GM13977 (cell line): ENCODE measurements at regions not wholly inside any gene's neighbourhood (a gene's known extent, or its start where the extent isn't known, plus 50 kb on each side); places are given as distances from the start of the nearest gene placed in this dataset.

ENCODE experiments used
- DNase-seq: peaks from one replicate; pipeline ENCODE4 v3.0.0; 2012; ENCODE audit warnings: low spot score
- in situ Hi-C: fragments of 300-500 bp; cut with MboI; formaldehyde crosslinking; loops from one replicate; pipeline ENCODE4 v1.12.0; 2022; ENCODE audit warnings: low sequenced_read_pairs, low pct_unique_long_range_greater_than_20kb, mixed read lengths, inconsistent platforms; ENCODE audit not compliant: unreplicated experiment
- TF ChIP-seq, protein P1 (sequence below): IDR thresholded peaks from 2 replicates; pipeline ENCODE4 v1.5.1; 2012; ENCODE audit warnings: mild to moderate bottlenecking, control low read depth; ENCODE audit not compliant: insufficient read depth; ENCODE audit errors: extremely low read depth, missing control alignments

DNA sequence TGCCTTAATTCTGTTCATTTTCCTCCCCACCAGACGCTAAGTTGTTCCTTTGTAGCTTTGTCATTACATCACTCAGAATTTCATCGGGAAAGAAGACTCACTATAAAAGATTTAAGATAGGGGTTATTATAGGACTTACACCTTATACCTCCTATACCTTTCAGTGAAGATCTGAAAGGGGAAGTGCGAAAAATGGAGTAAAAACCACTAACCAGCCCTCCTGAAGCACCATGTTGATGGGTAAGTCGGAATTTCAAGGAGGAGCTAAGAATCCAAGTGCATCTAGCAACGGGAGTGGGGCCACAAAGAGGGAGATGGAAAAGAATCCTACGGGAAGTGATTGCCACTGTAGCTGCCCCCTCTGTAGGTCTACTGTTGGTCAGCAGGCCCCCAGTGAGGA is 119.1 kb upstream of the H2AZ1 start:
- TF ChIP-seq, protein P1, sequence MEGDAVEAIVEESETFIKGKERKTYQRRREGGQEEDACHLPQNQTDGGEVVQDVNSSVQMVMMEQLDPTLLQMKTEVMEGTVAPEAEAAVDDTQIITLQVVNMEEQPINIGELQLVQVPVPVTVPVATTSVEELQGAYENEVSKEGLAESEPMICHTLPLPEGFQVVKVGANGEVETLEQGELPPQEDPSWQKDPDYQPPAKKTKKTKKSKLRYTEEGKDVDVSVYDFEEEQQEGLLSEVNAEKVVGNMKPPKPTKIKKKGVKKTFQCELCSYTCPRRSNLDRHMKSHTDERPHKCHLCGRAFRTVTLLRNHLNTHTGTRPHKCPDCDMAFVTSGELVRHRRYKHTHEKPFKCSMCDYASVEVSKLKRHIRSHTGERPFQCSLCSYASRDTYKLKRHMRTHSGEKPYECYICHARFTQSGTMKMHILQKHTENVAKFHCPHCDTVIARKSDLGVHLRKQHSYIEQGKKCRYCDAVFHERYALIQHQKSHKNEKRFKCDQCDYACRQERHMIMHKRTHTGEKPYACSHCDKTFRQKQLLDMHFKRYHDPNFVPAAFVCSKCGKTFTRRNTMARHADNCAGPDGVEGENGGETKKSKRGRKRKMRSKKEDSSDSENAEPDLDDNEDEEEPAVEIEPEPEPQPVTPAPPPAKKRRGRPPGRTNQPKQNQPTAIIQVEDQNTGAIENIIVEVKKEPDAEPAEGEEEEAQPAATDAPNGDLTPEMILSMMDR = no peak
- no peak for DNase-seq
- in situ Hi-C loops = no loop called here

- TF ChIP-seq, protein P1 = no peak
- in situ Hi-C loops = no loop called here
- no peak for DNase-seq
Measured at GRCh38 chr4:100067255-100067654, 117.2 kb upstream of the H2AZ1 start.

- in situ Hi-C loops = no loop called here
- TF ChIP-seq, protein P1 = no peak
- DNase-seq = no peak
Measured at GRCh38 chr4:100063355-100063754, 113.3 kb upstream of the H2AZ1 start.

DNA sequence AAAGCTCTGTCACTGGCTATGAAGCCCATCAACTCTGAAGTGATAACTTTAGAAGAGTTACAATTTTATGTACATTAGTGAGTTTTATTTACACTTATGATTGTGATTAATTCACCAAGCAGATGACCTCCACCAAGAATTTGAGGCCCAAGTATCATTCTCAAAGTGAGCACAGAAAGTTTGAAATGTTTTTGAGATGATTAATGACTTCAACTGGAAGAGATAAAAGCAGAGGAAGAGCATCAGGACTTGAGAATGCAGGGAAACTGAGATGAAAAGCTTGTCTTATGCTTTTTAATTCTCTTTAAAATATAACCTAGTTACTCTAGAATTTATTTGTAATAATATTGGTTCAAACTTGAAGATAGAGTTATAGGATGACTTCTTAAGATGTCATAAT is 112.8 kb upstream of the H2AZ1 start:
- no peak for DNase-seq
- in situ Hi-C loops = no loop called here
- TF ChIP-seq, protein P1 = no peak

GRCh38 chr4:100061835-100062234 is 111.8 kb upstream of the H2AZ1 start:
- in situ Hi-C loops = no loop called here
- TF ChIP-seq, protein P1 = no peak

GRCh38 chr4:100060765-100061416 is 110.8 kb upstream of the H2AZ1 start:
- in situ Hi-C loops = no loop called here
- peak; percentile 31 for DNase-seq
- TF ChIP-seq, protein P1 = no peak

More at GRCh38 chr4:100061835-100062234, 111.8 kb upstream of the H2AZ1 start:
- no peak for DNase-seq

DNA sequence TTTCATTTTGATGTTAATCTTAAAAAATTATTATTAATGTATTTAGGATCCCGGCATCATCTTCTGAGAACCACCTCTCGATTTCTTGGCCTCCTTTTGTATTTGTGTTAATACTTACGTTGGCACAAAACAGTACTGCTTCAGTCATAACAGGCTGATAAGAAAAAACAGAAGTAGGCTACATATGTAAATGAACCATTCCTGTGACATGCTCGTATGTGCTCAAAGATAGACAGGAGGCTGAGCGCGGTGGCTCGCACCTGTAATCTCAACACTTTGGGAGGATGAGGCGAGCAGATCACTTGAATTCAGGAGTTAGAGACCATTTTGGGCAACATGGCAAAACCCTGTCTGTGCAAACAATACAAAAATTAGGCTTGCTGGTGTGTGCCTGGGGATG is 109.4 kb upstream of the H2AZ1 start:
- TF ChIP-seq, protein P1 = no peak
- no peak for DNase-seq
- in situ Hi-C loops = no loop called here
